Endothelial cell of umbilical vein (primary cell): ENCODE measurements at regions not wholly inside any gene's neighbourhood (a gene's known extent, or its start where the extent isn't known, plus 50 kb on each side); places are given as distances from the start of the nearest gene placed in this dataset.

Experiments
- BruUV-seq: library from RNA; stranded (reverse); fragments of 400-500 nt; replicated peaks from 2 replicates; lab custom pipeline; 2021; lab: Mats Ljungman, UMichigan
- CTCF ChIA-PET: fragments of 300-600, 350-600 bp; sonication (Branson Sonifier 250); formaldehyde crosslinking; loops from one replicate; lab custom pipeline; 2021; ENCODE audit warnings: antibody characterized with exemption, inconsistent platforms; lab: Charles Lee
- POLR2A ChIA-PET: fragments of 300-600, 350-600 bp; sonication (Branson Sonifier 250); formaldehyde crosslinking; loops from one replicate; lab custom pipeline; 2021; ENCODE audit warnings: antibody characterized with exemption, inconsistent platforms; lab: Charles Lee
- DNase-seq: peaks from one replicate; pipeline ENCODE4 v3.0.0-alpha.2; 2011; ENCODE audit warnings: low read depth, low spot score
- FAIRE-seq: peaks from 2 replicates; lab custom pipeline; 2011; peaks lifted over from hg19 to GRCh38; lab: Jason Lieb, UNC
- H2AFZ ChIP-seq: 2 replicates; pipeline ENCODE4 v1.6.0; 2012; ENCODE audit warnings: low read depth, low read length, control low read depth, inconsistent platforms
- H3K27ac ChIP-seq: 2 replicates; pipeline ENCODE4 v1.5.1; 2011; ENCODE audit warnings: low read depth, mild to moderate bottlenecking, control low read depth, low read length, moderate library complexity; ENCODE audit not compliant: insufficient read depth
- H3K27me3 ChIP-seq, 2 experiments: 2 replicates each; pipeline versions ENCODE4 v1.6.0 to v1.6.1; 2011; ENCODE audit warnings: low read length in 2 of 2, mixed read lengths in 1 of 2; ENCODE audit not compliant: control insufficient read depth in 2 of 2, insufficient read depth in 2 of 2
- H3K36me3 ChIP-seq, 2 experiments: 2 replicates in 1 of 2; 3 replicates in 1 of 2; pipeline ENCODE4 v1.5.1; 2011; ENCODE audit warnings: low read length in 2 of 2, mild to moderate bottlenecking in 1 of 2, moderate library complexity in 1 of 2; ENCODE audit not compliant: control insufficient read depth in 2 of 2, insufficient read depth in 2 of 2; ENCODE audit errors: extremely low read depth in 1 of 2
- H3K4me1 ChIP-seq: 3 replicates; pipeline ENCODE4 v1.5.1; 2011; ENCODE audit warnings: mild to moderate bottlenecking, low read length; ENCODE audit not compliant: control insufficient read depth, insufficient read depth; ENCODE audit errors: extremely low read depth
- H3K4me2 ChIP-seq: 2 replicates; pipeline ENCODE4 v1.6.1; 2011; ENCODE audit warnings: low read length, control low read depth, mixed read lengths; ENCODE audit not compliant: insufficient read depth
- H3K4me3 ChIP-seq, 3 experiments: fragments of 200-600 bp in 1 of 3; sonication (generic), shearing (Covaris generic) in 1 of 3; replicated peaks in 1 of 3; 2 replicates each; pipeline ENCODE4 v1.5.1; 2011 to 2016; ENCODE audit warnings: control low read depth in 3 of 3, low read length in 3 of 3, mild to moderate bottlenecking in 2 of 3, inconsistent platforms in 1 of 3, low read depth in 1 of 3, moderate library complexity in 1 of 3; ENCODE audit not compliant: insufficient read depth in 1 of 3
- H3K79me2 ChIP-seq: 2 replicates; pipeline ENCODE4 v1.6.0; 2012; ENCODE audit warnings: low read length, inconsistent platforms; ENCODE audit not compliant: control insufficient read depth, insufficient read depth
- H3K9ac ChIP-seq: replicated peaks from 2 replicates; pipeline ENCODE3; 2011; ENCODE audit warnings: low read length, control low read depth; ENCODE audit not compliant: insufficient read depth; ENCODE audit errors: extremely low read depth
- H3K9me1 ChIP-seq: replicated peaks from 3 replicates; pipeline ENCODE4 v1.6.0; 2011; ENCODE audit warnings: mild to moderate bottlenecking, low read length; ENCODE audit not compliant: control insufficient read depth, insufficient read depth; ENCODE audit errors: extremely low read depth
- H3K9me3 ChIP-seq: replicated peaks from 2 replicates; pipeline ENCODE4 v1.5.1; 2012; ENCODE audit warnings: low read length, inconsistent platforms; ENCODE audit not compliant: control insufficient read depth, insufficient read depth
- H4K20me1 ChIP-seq: replicated peaks from 2 replicates; pipeline ENCODE3; 2011; ENCODE audit warnings: mild to moderate bottlenecking, low read length; ENCODE audit not compliant: control insufficient read depth, insufficient read depth; ENCODE audit errors: extremely low read depth
- CTCF ChIP-seq, 2 donors: IDR thresholded peaks; 1 replicate in 1 of 2; 2 replicates in 1 of 2; pipeline ENCODE4 v1.5.1; 2011; ENCODE audit warnings: low read length in 2 of 2, mild to moderate bottlenecking in 2 of 2, moderate library complexity in 2 of 2, control low read depth in 1 of 2, inconsistent platforms in 1 of 2, low read depth in 1 of 2; ENCODE audit not compliant: insufficient read depth in 1 of 2; ENCODE audit errors: extremely low read depth in 1 of 2
- EZH2 ChIP-seq: IDR thresholded peaks from 2 replicates; pipeline ENCODE4 v1.6.1; 2012; ENCODE audit warnings: borderline replicate concordance, low read depth, mild to moderate bottlenecking, moderate library complexity, low read length, inconsistent platforms; ENCODE audit not compliant: severe bottlenecking
- FOS ChIP-seq: IDR thresholded peaks from 2 replicates; pipeline ENCODE4 v1.6.1; 2011; ENCODE audit warnings: mild to moderate bottlenecking, low read length, moderate library complexity, borderline replicate concordance; ENCODE audit not compliant: insufficient read depth
- GATA2 ChIP-seq: IDR thresholded peaks from 2 replicates; pipeline ENCODE4 v1.7.0; 2011; ENCODE audit warnings: low read depth, mild to moderate bottlenecking, moderate library complexity, mixed read lengths, low read length; ENCODE audit not compliant: insufficient read length, insufficient read depth
- JUN ChIP-seq: IDR thresholded peaks from 2 replicates; pipeline ENCODE4 v1.6.1; 2011; ENCODE audit warnings: borderline replicate concordance, low read depth; ENCODE audit not compliant: insufficient read length, insufficient read depth
- MAX ChIP-seq: IDR thresholded peaks from 2 replicates; pipeline ENCODE4 v1.6.1; 2011; ENCODE audit not compliant: insufficient read depth, insufficient read length
- MYC ChIP-seq: IDR thresholded peaks from one replicate; pipeline ENCODE4 v1.6.1; 2011; ENCODE audit warnings: mild to moderate bottlenecking, low read depth, low read length
- POLR2A ChIP-seq: IDR thresholded peaks from 2 replicates; pipeline ENCODE4 v1.6.1; 2012; ENCODE audit warnings: low read depth, mild to moderate bottlenecking, control low read depth, low read length
- POLR2AphosphoS5 ChIP-seq: IDR thresholded peaks from 2 replicates; pipeline ENCODE4 v1.6.1; 2012; ENCODE audit warnings: low read depth, mild to moderate bottlenecking, control low read depth, low read length, moderate library complexity; ENCODE audit not compliant: insufficient read depth
- dilution Hi-C: fragments of 300-500 bp; cut with MboI; formaldehyde crosslinking; loops from one replicate; pipeline ENCODE4 v1.15.0; 2019; ENCODE audit warnings: low sequenced_read_pairs; ENCODE audit not compliant: extremely low pct_ligation_motif_present
- intact Hi-C: fragments of 100-400 bp; cut with micrococcal nuclease; formaldehyde crosslinking; loops from one replicate; pipeline ENCODE4 v1.10.0; 2022

GRCh38 chr5:23579566-23579965 is 72.2 kb downstream of the PRDM9 start:
- peaks cover 2% of the 10 kb centered on the region for H3K9me3 ChIP-seq
- intact Hi-C loops = no loop called here

GRCh38 chr5:23583081-23583480 is 75.7 kb downstream of the PRDM9 start:
- Histone ChIP-seq H3K4me2 (no peak overlapping the region), H3K4me1 (no peaks in the 10 kb centered on the region), H3K9ac (no peak overlapping the region), H3K27me3 (no peaks in the 10 kb centered on the region), H2AFZ (no peak overlapping the region), H3K79me2 (no peaks in the 10 kb centered on the region), H3K9me1 (no peaks in the 10 kb centered on the region), H3K36me3 (no peaks in the 10 kb centered on the region), H3K27ac (no peak overlapping the region), H3K4me3 (no peak overlapping the region), H3K9me3 (no peaks in the 10 kb centered on the region), H4K20me1 (no peaks in the 10 kb centered on the region)
- CTCF ChIA-PET = no interaction called here
- no peak for FAIRE-seq
- no peak for DNase-seq
- TF ChIP-seq FOS = no peak
- no peak for TF ChIP-seq JUN
- no peak for TF ChIP-seq MYC
- no peak for TF ChIP-seq MAX
- TF ChIP-seq CTCF (IDR thresholded peaks at IDR 0.05; ENCODE audit: extremely low read depth in 1 of 2, insufficient read depth in 1 of 2, low read depth in 1 of 2, low read length in 2 of 2) = no peak
- no peak for TF ChIP-seq POLR2AphosphoS5
- TF ChIP-seq EZH2 = no peak
- no peak for TF ChIP-seq POLR2A
- TF ChIP-seq GATA2 = no peak
- intact Hi-C loops = no loop called here
- no TSS peak for BruUV-seq
- dilution Hi-C loops = no loop called here
- POLR2A ChIA-PET = no interaction called here

More at GRCh38 chr5:23579566-23579965, 72.2 kb downstream of the PRDM9 start:
- no peaks in the 10 kb centered on the region for H3K36me3 ChIP-seq
- dilution Hi-C loops = no loop called here
- TF ChIP-seq MAX (no peak), MYC (no peak)
- H3K27me3 ChIP-seq = no peaks in the 10 kb centered on the region
- H3K4me3 ChIP-seq = no peak overlapping the region
- H3K27ac ChIP-seq = no peak overlapping the region
- no peak overlapping the region for H3K9ac ChIP-seq
- POLR2A ChIA-PET = no interaction called here
- no peak overlapping the region for H3K4me2 ChIP-seq
- H3K4me1 ChIP-seq = no peaks in the 10 kb centered on the region
- H3K79me2 ChIP-seq = no peaks in the 10 kb centered on the region
- FAIRE-seq = no peak
- H3K9me1 ChIP-seq = no peaks in the 10 kb centered on the region
- no peaks in the 10 kb centered on the region for H4K20me1 ChIP-seq
- CTCF ChIA-PET = no interaction called here
- no TSS peak for BruUV-seq
- H2AFZ ChIP-seq = no peak overlapping the region
- DNase-seq = no peak
